ENCODE measurements at regions not wholly inside any gene's neighbourhood (a gene's known extent, or its start where the extent isn't known, plus 50 kb on each side); places are given as distances from the start of the nearest gene placed in this dataset.

GRCh38 chr21:41676198-41676597, 90.7 kb downstream of the RIPK4 start:
- Histone ChIP-seq H3K27me3 (ENCODE audit: control insufficient read depth, insufficient read depth, low read length) (peaks cover 16% of the 10 kb centered on the region), H3K4me3 (ENCODE audit: low read depth, low read length) (no peak overlapping the region), H3K9me3 (ENCODE audit: control insufficient read depth, insufficient read depth, low read length) (peaks cover 3% of the 10 kb centered on the region; the same call in 1 of the 2 replicates), H3K27ac (ENCODE audit: low read depth, low read length) (no peak overlapping the region)
- POLR2A ChIA-PET, result no interaction called here
- CTCF ChIA-PET, result interaction anchor here (0.6 kb wide), 1 partner anchor 12 kb away, joined by 3 read pairs; no protein-coding TSS in a partner anchor
- DNase-seq (ENCODE audit: low read depth, low spot score), result no peak
- no peak for TF ChIP-seq CTCF (IDR thresholded peaks at IDR 0.05; ENCODE audit: low read depth, low read length)

GRCh38 chr21:41675574-41675973, 91.3 kb downstream of the RIPK4 start:
- DNase-seq (ENCODE audit: low read depth, low spot score), result no peak
- H3K27ac ChIP-seq (ENCODE audit: low read depth, low read length), result no peak overlapping the region
- POLR2A ChIA-PET, result no interaction called here
- peaks cover 3% of the 10 kb centered on the region; the same call in 1 of the 2 replicates for H3K9me3 ChIP-seq (ENCODE audit: control insufficient read depth, insufficient read depth, low read length)
- H3K27me3 ChIP-seq (ENCODE audit: control insufficient read depth, insufficient read depth, low read length), result peaks cover 16% of the 10 kb centered on the region
- H3K4me3 ChIP-seq (ENCODE audit: low read depth, low read length), result no peak overlapping the region
- TF ChIP-seq CTCF (IDR thresholded peaks at IDR 0.05; ENCODE audit: low read depth, low read length), result no peak
- CTCF ChIA-PET, result no interaction called here

- H3K4me3 ChIP-seq (ENCODE audit: low read depth, low read length), result no peak overlapping the region
- H3K27me3 ChIP-seq (ENCODE audit: control insufficient read depth, insufficient read depth, low read length), result peaks cover 16% of the 10 kb centered on the region
- no peak for DNase-seq (ENCODE audit: low read depth, low spot score)
- no peak for TF ChIP-seq CTCF (IDR thresholded peaks at IDR 0.05; ENCODE audit: low read depth, low read length)
- H3K9me3 ChIP-seq (ENCODE audit: control insufficient read depth, insufficient read depth, low read length), result peaks cover 3% of the 10 kb centered on the region; the same call in 1 of the 2 replicates
- H3K27ac ChIP-seq (ENCODE audit: low read depth, low read length), result no peak overlapping the region
- ChIA-PET CTCF (interaction anchor here (0.6 to 1.0 kb wide), 3 partner anchors 10 to 212 kb away, joined by 3 to 5 read pairs (median 3); no protein-coding TSS in a partner anchor), POLR2A (no interaction called here)
These were observed 92.5 kb downstream of the RIPK4 start for GRCh38 chr21:41674402-41674801.

- POLR2A ChIA-PET, result no interaction called here
- no peak for TF ChIP-seq CTCF (IDR thresholded peaks at IDR 0.05; ENCODE audit: low read depth, low read length)
- no peak overlapping the region for H3K4me3 ChIP-seq (ENCODE audit: low read depth, low read length)
- CTCF ChIA-PET, result interaction anchor here (0.6 to 1.0 kb wide), 3 partner anchors 10 to 211 kb away, joined by 3 to 5 read pairs (median 3); no protein-coding TSS in a partner anchor
- peaks cover 16% of the 10 kb centered on the region for H3K27me3 ChIP-seq (ENCODE audit: control insufficient read depth, insufficient read depth, low read length)
- H3K27ac ChIP-seq (ENCODE audit: low read depth, low read length), result no peak overlapping the region
- no peak for DNase-seq (ENCODE audit: low read depth, low spot score)
- peaks cover 3% of the 10 kb centered on the region; the same call in 1 of the 2 replicates for H3K9me3 ChIP-seq (ENCODE audit: control insufficient read depth, insufficient read depth, low read length)
These were observed 93.1 kb downstream of the RIPK4 start for GRCh38 chr21:41673596-41674335.

GRCh38 chr21:41673071-41673470, 93.8 kb downstream of the RIPK4 start:
- H3K9me3 ChIP-seq (ENCODE audit: control insufficient read depth, insufficient read depth, low read length), result peaks cover under 1% of the 10 kb centered on the region; the same call in 1 of the 2 replicates
- CTCF ChIA-PET, result no interaction called here
- POLR2A ChIA-PET, result no interaction called here
- no peak overlapping the region for H3K27ac ChIP-seq (ENCODE audit: low read depth, low read length)
- H3K27me3 ChIP-seq (ENCODE audit: control insufficient read depth, insufficient read depth, low read length), result peaks cover 16% of the 10 kb centered on the region
- H3K4me3 ChIP-seq (ENCODE audit: low read depth, low read length), result no peak overlapping the region
- DNase-seq (ENCODE audit: low read depth, low spot score), result no peak
- TF ChIP-seq CTCF (IDR thresholded peaks at IDR 0.05; ENCODE audit: low read depth, low read length), result no peak
